Thyroid gland (tissue), 4 donors: ENCODE measurements at regions not wholly inside any gene's neighbourhood (a gene's known extent, or its start where the extent isn't known, plus 50 kb on each side); places are given as distances from the start of the nearest gene placed in this dataset.

ENCODE experiments used
- CTCF ChIP-seq, 6 experiments: fragments of 200-600 bp in 3 of 6; fragments of 450-650 bp in 3 of 6; sonication (generic) in 3 of 6; IDR thresholded peaks; one replicate each; pipeline ENCODE4 v1.5.1; 2016 to 2019; ENCODE audit warnings: antibody characterized with exemption in 6 of 6, mild to moderate bottlenecking in 2 of 6, inconsistent platforms in 1 of 6, moderate library complexity in 1 of 6
- POLR2A ChIP-seq, 2 donors: fragments of 450-650 bp; IDR thresholded peaks; one replicate each; pipeline ENCODE4 v1.6.1; 2017; ENCODE audit warnings: antibody characterized with exemption in 2 of 2, mild to moderate bottlenecking in 2 of 2, moderate library complexity in 1 of 2

GRCh38 chr16:49204191-49204590 lies 77.4 kb downstream of the CBLN1 start:
- TF ChIP-seq CTCF (IDR thresholded peaks at IDR 0.05), result no peak
- TF ChIP-seq POLR2A (IDR thresholded peaks at IDR 0.05), result no peak
